Skeletal muscle tissue (tissue), 3 donors: ENCODE measurements at regions not wholly inside any gene's neighbourhood (a gene's known extent, or its start where the extent isn't known, plus 50 kb on each side); places are given as distances from the start of the nearest gene placed in this dataset.

Experiments
- H3K27ac ChIP-seq: one replicate; pipeline ENCODE4 v1.7.0; 2013; ENCODE audit warnings: mild to moderate bottlenecking, low read depth, low read length, inconsistent platforms
- H3K27me3 ChIP-seq, 3 donors: one replicate each; pipeline ENCODE4 v1.7.0; 2013; ENCODE audit warnings: low read length in 3 of 3; ENCODE audit not compliant: control insufficient read depth in 3 of 3, insufficient read depth in 3 of 3
- H3K36me3 ChIP-seq, 3 donors: one replicate each; pipeline ENCODE4 v1.7.0; 2013; ENCODE audit warnings: low read length in 3 of 3; ENCODE audit not compliant: control insufficient read depth in 3 of 3, insufficient read depth in 3 of 3
- H3K4me1 ChIP-seq, 3 donors: one replicate each; pipeline ENCODE4 v1.7.0; 2013; ENCODE audit warnings: low read length in 3 of 3, mild to moderate bottlenecking in 3 of 3; ENCODE audit not compliant: control insufficient read depth in 3 of 3, insufficient read depth in 3 of 3
- H3K4me3 ChIP-seq, 3 donors: one replicate each; pipeline ENCODE4 v1.7.0; 2013; ENCODE audit warnings: low read length in 3 of 3
- H3K9ac ChIP-seq, 3 donors: one replicate each; pipeline ENCODE4 v1.7.0; 2013; ENCODE audit warnings: low read length in 3 of 3, mild to moderate bottlenecking in 3 of 3, moderate library complexity in 2 of 3, low read depth in 1 of 3
- H3K9me3 ChIP-seq, 3 donors: one replicate each; pipeline ENCODE4 v1.7.0; 2013; ENCODE audit warnings: low read length in 3 of 3; ENCODE audit not compliant: control insufficient read depth in 3 of 3
- donor health status: Osteomylitis.

DNA sequence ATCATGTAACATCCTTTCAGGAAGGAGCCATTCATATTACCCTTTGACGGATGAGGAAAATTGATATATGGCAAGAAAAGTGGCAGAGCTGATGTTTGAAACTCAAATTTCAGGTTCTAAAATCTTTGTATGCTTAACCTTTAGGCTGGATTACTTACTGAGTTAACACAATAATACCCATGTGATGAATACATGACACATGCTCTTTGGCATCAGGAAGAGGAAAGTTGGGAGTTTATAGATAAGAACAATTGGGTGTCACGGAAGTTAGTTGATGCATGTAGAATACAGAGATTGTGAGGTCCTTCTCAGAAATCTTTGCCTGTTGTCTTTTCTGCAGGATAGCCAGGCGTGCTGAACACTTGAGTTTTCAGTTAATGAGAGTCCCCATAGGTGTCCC lies 572.1 kb upstream of the POM121L12 start:
- no peak overlapping the region for H3K9ac ChIP-seq
- H3K4me3 ChIP-seq, result no peak overlapping the region
- no peaks in the 10 kb centered on the region for H3K27me3 ChIP-seq
- H3K27ac ChIP-seq, result no peak overlapping the region
- no peaks in the 10 kb centered on the region for H3K9me3 ChIP-seq
- H3K4me1 ChIP-seq, result no peaks in the 10 kb centered on the region
- H3K36me3 ChIP-seq, result no peaks in the 10 kb centered on the region

- H3K4me1 ChIP-seq, result no peaks in the 10 kb centered on the region
- H3K4me3 ChIP-seq, result no peak overlapping the region
- H3K27me3 ChIP-seq, result no peaks in the 10 kb centered on the region
- no peaks in the 10 kb centered on the region for H3K36me3 ChIP-seq
- H3K9ac ChIP-seq, result no peak overlapping the region
- H3K9me3 ChIP-seq, result peaks cover 0 to 3% (median 0%) of the 10 kb centered on the region in 3 donors
- H3K27ac ChIP-seq, result no peak overlapping the region
Measured at GRCh38 chr7:52462474-52462873, 573.0 kb upstream of the POM121L12 start.

DNA sequence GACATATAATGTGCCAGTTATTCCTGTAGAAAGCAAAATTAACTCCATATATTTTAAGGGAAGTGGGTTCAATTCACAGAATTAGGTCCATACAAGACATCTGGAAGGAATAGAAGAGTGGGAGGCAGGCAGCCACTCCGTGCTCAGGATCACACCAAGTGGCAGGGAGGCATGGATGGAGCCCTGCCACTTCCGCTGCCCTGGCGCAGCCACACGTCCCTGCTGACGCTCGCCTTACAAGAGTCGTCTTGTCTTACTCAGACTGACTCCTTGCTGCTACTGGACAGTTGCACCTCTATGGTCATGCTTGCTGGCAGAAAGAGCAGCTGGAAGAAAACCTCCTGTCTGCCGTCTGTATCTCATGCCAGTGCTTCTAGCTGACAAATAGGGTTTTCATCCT lies 579.9 kb upstream of the POM121L12 start:
- Histone ChIP-seq H3K9me3 (peaks cover 0 to 3% (median 2%) of the 10 kb centered on the region in 3 donors), H3K36me3 (no peaks in the 10 kb centered on the region), H3K4me3 (no peak overlapping the region), H3K4me1 (no peaks in the 10 kb centered on the region), H3K27me3 (no peaks in the 10 kb centered on the region), H3K9ac (no peak overlapping the region), H3K27ac (no peak overlapping the region)

GRCh38 chr7:52450816-52451215 lies 584.6 kb upstream of the POM121L12 start:
- H3K9me3 ChIP-seq, result peaks cover 0 to 2% (median 0%) of the 10 kb centered on the region in 3 donors
- H3K4me1 ChIP-seq, result no peaks in the 10 kb centered on the region
- no peaks in the 10 kb centered on the region for H3K27me3 ChIP-seq
- H3K36me3 ChIP-seq, result no peaks in the 10 kb centered on the region
- H3K9ac ChIP-seq, result no peak overlapping the region
- no peak overlapping the region for H3K4me3 ChIP-seq
- no peak overlapping the region for H3K27ac ChIP-seq

DNA sequence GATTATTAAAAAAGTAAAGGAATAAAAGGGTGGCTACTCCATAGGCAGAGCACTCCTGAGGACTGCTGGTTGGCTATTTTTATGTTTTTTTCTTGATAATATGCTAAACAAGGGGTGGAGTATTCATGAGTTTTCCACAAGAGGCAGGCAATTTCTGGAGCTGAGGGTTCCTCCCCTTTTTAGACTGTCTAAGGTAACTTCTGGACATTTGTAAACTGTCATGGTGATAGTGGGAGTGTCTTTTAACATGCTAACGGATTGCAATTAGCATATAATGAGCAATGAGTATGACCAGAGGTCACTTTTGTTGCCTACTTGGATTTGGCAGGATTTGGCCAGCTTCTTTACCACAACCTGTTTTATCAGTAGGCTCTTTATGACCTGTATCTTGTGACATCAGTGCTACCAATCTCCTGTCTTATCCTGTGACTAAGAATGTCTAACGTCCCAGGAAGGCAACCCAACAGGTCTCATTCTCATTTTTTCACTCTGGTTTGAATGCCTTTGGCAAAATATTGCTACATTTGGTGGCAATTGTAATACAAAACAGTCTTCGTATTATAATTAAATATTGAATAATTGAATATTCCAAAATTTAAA lies 587.8 kb upstream of the POM121L12 start:
- H3K9me3 ChIP-seq, result peaks cover 0 to 2% (median 0%) of the 10 kb centered on the region in 3 donors
- H3K4me1 ChIP-seq, result no peaks in the 10 kb centered on the region
- H3K4me3 ChIP-seq, result no peak overlapping the region
- H3K9ac ChIP-seq, result no peak overlapping the region
- H3K27me3 ChIP-seq, result no peaks in the 10 kb centered on the region
- no peak overlapping the region for H3K27ac ChIP-seq
- H3K36me3 ChIP-seq, result no peaks in the 10 kb centered on the region

DNA sequence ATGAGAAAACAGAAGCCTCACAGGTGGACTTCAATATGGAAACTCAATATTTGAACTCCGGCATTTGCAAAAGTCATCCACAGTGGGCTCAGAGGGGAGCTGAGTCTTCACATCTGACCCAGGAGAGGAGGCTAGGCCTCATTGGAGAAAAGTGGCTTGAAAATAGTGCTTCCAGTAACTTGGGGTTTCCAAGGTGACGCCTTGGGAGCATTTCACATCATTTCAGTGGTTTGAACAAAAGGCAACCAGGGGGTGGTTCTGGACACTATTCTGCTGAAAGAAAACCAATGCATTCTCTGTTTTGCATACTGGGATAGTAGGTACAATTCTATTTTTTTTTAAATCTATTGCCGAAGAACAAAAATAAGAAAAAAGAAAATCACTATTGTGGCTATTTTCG lies 599.2 kb upstream of the POM121L12 start:
- Histone ChIP-seq H3K4me3 (no peak overlapping the region), H3K27ac (no peak overlapping the region), H3K4me1 (no peaks in the 10 kb centered on the region), H3K36me3 (no peaks in the 10 kb centered on the region), H3K9me3 (no peaks in the 10 kb centered on the region), H3K27me3 (no peaks in the 10 kb centered on the region), H3K9ac (no peak overlapping the region)

DNA sequence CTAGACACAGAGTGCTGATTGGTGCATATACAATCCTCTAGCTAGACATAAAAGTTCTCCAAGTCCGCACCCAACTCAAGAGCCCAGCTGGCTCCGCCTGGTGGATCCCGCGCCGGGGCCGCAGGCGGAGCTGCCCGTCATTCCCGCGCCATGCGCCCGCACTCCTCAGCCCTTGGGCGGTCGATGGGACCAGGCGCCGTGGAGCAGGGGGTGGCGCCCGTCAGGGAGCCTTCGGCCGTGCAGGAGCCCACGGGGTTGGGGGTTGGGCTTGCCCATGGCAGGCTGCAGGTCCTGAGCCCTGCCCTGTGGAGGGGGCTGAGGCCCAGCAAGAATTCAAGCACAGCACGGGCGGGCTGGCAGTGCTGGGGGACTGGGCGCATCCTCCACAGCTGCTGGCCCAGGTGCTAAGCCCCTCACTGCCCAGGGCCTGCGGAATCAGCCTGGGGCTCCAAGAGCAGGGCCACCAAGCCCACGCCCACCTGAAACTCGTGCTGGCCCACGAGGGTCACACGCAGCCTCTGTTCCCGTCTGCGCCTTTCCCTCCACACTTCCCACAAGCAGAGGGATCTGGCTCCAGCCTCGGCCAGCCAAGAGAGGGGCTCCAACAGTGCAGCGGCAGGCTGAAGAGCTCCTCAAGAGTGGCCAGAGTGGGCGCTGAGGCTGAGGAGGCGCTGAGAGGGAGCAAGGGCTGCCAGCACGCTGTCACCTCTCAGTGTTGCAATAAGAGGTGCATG lies 604.2 kb upstream of the POM121L12 start:
- H3K27ac ChIP-seq, result no peak overlapping the region
- no peak overlapping the region for H3K4me3 ChIP-seq
- no peak overlapping the region for H3K9ac ChIP-seq
- no peaks in the 10 kb centered on the region for H3K9me3 ChIP-seq
- H3K27me3 ChIP-seq, result no peaks in the 10 kb centered on the region
- H3K4me1 ChIP-seq, result no peaks in the 10 kb centered on the region
- no peaks in the 10 kb centered on the region for H3K36me3 ChIP-seq

DNA sequence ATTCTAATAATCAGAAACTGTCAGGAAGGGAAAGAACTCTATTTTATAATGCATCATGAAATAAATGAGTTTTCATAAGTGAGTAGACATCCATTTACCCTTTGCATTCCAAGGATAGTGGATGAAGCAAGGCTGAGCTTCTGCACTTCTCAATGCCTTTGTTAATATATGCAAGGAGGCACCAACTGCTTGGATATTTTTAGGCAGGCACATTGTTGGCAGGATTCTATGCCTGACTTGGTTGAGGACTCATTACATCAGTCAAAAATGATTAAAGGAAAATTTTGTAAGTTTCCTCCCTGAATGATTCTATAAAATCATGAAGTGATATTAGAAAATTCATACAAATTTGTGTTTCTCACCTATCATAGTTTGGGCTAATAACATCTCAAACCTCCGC lies 612.2 kb upstream of the POM121L12 start:
- Histone ChIP-seq H3K9me3 (no peaks in the 10 kb centered on the region), H3K4me1 (no peaks in the 10 kb centered on the region), H3K9ac (no peak overlapping the region), H3K4me3 (no peak overlapping the region), H3K27ac (no peak overlapping the region), H3K36me3 (no peaks in the 10 kb centered on the region), H3K27me3 (no peaks in the 10 kb centered on the region)

- no peak overlapping the region for H3K9ac ChIP-seq
- no peaks in the 10 kb centered on the region for H3K27me3 ChIP-seq
- no peaks in the 10 kb centered on the region for H3K4me1 ChIP-seq
- no peak overlapping the region for H3K27ac ChIP-seq
- H3K36me3 ChIP-seq, result no peaks in the 10 kb centered on the region
- no peak overlapping the region for H3K4me3 ChIP-seq
- H3K9me3 ChIP-seq, result peaks cover 0 to 2% (median 2%) of the 10 kb centered on the region in 3 donors
Measured at GRCh38 chr7:52413051-52413450, 622.4 kb upstream of the POM121L12 start.

DNA sequence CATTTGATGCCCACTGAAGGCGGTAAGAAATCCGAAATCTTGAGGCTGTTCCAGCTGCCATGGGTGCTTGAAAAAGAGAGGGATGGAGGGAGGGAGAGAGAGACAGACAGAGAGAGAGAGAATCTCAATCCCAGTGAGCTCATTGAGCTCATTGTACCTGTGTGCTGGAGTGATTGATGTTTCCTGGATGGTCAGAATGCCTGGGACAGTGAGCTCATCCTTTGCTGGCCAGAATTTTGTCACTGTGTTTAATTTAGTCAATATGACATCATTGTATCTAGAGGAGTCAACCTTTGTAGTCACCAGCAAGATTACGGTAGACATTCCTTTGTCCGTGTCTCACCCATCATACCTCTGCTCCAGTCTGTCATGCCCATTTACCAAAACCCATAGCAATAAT lies 625.4 kb upstream of the POM121L12 start:
- Histone ChIP-seq H3K27me3 (no peaks in the 10 kb centered on the region), H3K4me1 (no peaks in the 10 kb centered on the region), H3K27ac (no peak overlapping the region), H3K36me3 (no peaks in the 10 kb centered on the region), H3K9me3 (peaks cover 0 to 2% (median 2%) of the 10 kb centered on the region in 3 donors), H3K9ac (no peak overlapping the region), H3K4me3 (no peak overlapping the region)
